NCI-H526 treated with DMSO at 0.1 percent for 48 hours (cell line): ENCODE measurements at regions not wholly inside any gene's neighbourhood (a gene's known extent, or its start where the extent isn't known, plus 50 kb on each side); places are given as distances from the start of the nearest gene placed in this dataset.

Experiments
- DNase-seq: peaks from one replicate; lab custom pipeline; 2025; lab: John Stamatoyannopoulos, UW

DNA sequence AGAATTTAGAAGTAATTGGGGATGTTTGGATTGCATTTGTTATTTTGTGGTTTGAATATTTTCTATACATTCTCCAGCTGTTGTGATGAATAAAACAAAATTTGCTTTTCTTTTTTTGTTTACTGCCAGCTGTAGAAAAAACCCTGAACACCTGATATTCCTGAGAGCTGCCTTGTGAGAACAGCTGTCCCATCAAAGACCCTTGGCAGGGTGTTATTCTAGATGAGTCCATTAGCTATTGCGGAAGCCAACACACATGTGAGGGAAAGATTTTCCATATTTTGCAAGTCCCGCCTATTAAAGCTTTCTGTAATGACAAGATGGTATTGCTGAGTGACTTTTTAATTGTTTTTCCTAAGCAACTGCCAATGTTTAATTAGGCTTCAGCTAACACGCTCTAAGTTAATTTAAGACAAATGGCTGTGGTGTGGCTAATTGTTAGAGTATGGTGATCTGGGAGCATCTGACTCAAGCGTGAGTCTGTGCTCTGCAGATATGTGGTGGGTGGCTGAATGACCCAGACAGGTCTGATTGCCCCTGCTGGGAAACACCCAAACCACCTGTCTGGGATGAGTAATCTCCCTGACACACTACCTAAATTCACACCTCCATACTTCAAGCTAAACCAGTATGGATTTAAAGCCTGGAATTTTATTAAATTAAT, 86.5 kb upstream of the PRLR start:
- no peak for DNase-seq

DNA sequence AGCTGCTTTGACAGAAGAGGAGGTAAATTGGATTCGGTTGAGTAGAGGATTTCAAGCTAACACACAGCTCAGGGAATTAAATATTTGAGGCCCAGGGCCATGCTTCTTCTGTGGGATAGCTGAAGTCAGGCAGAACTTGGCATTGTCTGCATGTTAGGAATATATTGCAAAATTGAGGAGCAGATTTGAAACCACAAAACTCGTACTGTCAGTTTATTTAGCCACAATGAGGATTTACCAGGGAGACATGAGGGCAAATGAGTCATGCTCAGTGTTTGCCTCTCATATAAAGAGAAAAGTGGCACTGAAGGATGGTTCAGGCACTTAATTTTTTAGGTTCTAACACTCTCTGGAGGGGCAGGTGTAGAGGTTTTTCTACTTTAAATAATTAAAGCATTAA, 83.0 kb upstream of the PRLR start:
- DNase-seq: no peak

DNA sequence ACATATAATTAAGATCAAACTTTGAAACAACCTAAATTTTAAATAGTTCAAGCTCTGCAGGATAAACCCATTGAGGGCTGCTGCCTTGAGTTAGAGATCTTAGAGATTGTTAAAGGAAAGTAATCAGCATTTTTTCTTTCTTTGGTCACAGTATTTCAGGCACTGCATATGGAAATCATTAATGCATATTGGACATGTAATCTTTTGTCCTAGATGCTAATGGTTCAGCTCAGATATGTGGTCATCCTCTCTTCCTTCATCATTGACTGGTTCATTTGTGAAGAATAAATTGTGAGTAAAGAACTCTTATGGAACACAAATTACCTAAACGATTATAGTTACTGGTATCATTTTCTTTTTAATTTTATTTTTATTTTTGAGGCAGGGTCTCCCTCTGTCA, 82.0 kb upstream of the PRLR start:
- no peak for DNase-seq

DNA sequence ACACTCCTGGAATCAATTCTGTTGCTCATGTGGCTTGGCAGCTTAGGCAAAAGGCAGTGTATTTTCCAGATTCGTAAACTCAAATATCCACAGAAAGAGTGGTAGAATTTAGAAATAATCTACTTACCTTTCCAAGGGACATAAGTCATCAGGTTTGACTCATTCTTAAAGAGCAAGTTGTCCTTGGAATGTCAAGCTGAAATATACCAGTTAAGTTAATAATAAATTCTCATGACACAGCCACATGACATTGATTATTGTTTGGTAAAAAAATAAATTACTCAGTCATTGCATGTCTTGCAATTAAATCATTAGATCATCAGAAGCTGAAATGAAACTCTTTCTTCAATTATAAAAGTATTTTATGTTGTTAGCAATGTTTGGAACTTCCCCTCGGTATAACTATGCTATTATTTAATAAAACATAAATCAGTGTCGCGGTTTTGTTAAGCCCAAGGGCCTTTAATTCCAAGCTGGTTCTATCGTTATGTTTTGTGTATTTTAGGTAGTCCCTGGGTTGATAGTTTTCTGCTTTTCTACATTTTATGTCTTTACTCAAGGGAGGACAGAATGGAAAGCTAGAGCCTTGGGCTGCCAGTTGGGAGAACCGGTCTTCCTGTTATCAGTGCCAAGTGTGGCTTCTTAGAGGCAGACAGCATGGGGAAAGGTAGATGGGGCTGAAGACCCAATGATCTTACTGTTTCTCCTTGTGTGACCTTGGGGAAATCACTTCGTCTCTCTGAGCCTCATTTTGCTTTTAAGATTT, 79.3 kb upstream of the PRLR start:
- no peak for DNase-seq

DNA sequence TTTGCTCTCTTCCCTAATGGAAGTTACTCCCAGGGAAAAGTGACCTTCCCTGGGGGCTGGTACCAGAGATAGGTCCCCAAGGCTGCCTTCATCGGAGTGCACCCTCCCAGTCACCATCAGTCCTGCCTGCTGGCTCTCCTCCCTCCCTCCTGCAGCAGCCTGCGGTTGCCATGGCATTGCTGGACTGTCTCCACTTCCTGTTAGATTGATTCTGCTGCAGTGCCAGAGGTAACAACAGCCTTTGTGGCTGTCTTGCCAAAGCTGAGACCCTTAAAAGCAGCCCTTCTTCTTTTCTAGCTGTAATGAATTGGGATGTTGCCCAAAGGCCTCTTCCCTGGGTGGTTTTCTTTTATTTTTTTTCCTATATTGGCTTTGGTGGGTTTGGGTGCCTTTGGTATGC, 78.1 kb upstream of the PRLR start:
- no peak for DNase-seq

DNA sequence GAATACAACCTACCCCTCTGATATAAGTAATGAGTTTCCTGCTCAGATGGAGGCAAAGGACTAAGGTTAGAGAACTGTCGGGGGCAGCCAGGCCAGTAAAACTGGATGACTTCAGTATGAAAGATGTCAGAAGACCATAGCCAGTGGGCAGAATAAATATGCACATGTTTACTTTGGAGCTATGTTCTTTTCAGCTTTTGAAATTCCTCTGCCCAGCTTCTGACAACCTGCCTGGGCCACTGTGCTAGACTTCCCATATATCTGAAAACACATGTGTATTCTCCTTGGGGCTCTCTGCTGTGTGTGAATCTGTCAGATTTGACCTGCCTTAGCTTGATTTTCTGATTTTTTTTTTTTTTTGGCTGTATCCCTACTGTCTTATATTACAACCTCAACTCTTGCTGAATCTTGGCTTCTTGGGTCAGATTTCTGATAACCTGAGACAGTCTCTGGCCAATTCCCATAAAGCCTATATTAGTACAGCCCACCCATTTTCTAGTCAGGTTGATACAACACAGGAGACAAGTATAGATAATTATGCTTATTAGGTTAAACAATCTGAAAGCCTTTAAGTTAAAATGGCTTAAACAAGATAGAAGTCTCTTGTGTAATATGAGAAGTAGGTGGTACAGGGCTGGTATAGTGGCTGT, 76.6 kb upstream of the PRLR start:
- no peak for DNase-seq

DNA sequence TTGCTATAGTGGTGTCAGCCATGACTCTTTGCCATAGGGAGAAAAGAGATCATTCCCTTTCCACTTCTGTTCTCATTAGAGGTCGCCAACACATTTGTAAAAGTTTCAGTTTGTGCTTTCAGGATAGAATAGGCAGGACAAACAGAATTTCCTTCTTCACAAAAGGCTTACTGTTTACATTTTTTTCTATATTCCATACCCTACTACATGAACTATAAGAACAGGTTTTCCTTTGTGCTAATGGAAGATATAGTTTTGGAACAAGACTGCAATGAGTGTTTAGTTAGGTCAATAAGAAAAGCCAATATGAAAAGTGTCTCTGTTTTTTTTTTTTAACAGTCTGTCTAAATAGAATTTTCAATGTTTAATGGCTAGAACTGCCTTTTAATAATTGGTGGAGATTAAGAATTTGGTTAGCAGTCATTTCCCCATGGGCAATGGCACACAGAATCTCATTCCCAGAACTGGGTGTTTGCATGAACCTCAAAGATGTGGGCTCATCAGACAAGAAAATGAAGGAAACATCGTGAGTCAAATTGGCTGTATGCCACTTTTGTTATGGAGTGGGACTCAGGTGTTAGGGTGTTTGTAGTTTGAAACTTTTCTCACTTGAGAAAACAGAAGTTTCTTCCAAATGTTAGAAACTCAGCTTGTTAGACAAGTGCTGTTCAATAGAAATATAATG, 75.2 kb upstream of the PRLR start:
- no peak for DNase-seq

DNA sequence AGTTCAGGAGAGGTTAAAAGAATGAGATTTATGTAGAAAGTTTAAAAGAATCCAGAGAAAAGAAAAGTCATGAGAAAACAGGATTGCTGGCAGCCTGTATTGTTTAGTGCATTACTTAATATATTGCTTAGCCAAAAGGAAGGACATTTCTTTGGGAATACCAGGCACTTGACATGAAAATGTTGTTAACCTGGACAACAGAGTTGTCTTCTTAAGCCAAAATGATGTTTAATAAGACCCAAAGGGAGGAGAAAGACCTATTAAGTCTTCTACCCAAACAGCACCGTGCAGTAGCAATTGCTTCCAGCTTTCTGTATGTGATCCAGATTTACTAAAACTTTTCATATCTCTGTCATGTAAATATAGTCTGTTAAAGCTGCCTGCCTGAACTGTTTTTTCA, 74.0 kb upstream of the PRLR start:
- no peak for DNase-seq

DNA sequence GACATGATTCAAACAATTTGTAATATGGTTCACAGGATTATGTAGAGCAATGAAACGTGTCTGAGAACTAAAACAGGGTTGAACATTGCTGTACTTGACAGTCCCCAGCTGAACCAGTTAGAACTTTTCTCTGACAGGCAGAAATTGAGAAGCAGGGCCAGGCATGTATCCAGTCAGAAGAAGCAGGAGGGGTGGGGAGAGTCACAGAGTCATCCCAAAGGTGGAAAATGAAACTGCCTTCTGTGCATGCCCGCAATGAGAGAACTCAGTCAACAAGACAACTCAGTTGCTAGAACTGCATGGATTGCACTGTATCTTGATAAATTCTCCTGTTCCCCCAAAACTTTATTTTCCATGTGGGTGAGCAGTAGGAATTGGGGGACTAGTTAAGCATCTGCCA, 72.9 kb upstream of the PRLR start:
- no peak for DNase-seq

DNA sequence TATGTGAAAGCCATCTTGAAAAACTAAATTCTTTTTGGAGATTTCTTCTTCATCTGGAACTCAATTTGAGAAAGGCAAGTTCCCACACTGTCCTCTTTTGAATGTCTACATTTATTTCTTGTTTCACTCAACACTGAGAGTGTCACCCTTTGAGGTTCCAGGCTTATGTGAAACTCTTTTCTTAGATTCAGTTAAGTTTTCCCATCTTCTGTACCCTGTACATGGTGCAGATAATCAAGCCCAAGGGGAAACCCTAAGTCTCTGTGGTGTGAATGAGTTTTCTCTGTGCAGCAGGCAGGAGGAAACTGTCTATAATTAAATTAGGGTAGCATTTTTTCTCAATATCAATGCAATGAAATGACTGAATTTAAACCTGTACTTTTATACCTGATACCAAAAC, 72.3 kb upstream of the PRLR start:
- DNase-seq: no peak

DNA sequence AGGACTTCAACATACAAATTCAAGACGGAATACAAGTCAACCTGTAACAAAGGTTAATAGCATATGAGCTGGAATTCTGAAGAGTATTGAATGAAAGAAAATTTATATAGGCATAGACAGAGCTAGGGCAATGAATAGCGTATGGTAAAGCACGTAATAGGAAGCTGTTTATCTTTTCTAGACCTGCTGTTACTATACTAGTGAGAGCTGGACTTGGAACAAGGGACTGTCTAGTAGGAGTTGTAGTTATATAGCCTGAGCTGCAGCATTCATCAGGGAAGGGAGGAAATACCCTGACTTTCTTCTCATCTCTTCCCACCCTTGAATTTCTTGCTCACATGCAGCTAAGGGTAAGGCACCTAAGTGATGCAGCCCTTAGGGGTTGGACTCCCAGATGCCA, 67.5 kb upstream of the PRLR start:
- DNase-seq: no peak

DNA sequence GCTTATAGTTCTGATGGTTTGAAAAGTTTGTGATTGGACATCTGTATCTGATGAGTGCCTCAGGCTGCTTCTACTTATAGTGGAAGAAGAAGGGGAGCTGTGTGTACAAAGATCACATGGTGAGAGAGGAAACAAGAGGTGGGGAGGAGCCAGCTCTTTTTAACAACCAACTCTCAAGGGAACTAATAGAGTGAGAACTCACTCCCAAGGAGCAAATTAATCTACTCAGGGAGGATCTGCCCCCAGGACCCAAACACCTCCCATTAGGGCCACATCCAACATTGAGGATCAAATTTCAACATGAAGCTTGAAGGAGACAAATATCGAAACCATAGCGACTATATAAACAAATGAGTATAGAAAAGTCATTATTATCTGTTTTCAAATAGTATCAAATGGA, 64.7 kb upstream of the PRLR start:
- peak; percentile 20 for DNase-seq

DNA sequence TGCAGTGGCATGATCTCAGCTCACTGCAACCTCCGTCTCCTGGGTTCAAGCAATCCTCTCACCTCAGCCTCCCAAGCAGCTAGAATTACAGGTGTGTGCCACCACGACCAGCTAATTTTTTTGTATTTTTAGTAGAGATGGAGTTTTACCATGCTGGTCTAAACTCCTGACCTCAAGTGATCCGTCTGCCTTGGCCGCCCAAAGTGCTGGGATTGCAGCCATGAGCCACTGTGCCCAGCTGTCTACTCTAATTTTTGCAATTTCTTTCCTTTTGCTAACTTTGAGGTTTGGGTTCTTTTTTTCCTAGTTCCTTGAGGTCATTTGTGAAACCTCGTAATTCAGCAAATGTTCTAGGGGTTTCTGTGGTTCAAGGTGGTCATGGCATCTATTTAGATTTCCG, 63.7 kb upstream of the PRLR start:
- no peak for DNase-seq

DNA sequence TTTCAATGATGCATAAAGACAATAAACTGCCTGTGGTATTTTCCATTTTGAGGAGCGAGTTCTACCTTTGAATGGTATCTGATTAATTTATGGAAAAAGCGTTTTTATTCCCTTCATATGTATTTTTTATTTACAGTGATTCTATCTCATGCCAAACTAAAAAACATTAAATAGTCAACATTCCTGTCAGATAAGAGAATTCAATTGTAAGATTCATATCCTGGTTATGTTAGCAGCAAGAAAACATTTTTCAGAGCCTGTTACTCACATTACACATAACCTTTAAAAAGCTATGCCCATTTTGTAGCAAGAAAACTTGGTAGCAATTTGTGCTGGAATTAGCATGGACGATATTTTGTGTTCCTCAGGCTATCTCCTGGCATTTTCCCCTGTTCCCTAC, 55.1 kb upstream of the PRLR start:
- no peak for DNase-seq

DNA sequence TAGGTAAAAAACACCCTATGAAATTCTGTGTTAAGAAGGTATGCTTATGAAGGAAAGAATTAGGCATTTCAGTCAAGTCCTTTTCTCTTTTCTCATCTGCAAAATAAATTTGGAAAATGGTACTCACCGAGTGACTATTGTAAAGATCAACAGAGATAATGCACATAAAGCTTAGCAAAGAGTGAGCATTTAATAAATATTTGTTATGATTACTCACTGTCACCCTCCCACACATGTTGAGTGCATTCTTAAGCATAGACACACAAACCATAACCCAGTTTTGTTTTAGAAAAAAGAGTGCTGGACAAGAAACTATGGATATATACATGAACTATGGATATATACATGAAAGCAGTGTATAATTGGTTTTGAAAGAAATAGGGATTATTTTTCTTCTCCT, 54.7 kb upstream of the PRLR start:
- no peak for DNase-seq

DNA sequence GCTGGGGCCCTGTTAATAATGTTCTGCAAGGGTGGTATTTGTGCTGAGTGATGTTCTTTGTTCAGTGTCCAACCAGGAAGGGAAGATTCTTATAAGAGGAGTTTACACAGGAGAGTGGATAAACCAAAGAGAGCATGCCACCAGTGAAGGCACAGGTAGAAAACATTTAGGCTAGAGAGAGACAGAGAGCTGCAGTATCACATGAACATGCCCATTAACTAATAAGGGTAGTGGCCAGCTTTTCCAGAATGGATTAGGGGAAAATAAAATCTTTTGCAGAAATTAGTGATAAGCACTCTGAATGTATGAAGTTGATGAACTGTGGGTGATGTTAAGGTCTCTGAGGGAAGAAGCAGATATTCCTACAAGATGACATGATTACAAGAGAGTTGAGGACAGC, 54.1 kb upstream of the PRLR start:
- no peak for DNase-seq

DNA sequence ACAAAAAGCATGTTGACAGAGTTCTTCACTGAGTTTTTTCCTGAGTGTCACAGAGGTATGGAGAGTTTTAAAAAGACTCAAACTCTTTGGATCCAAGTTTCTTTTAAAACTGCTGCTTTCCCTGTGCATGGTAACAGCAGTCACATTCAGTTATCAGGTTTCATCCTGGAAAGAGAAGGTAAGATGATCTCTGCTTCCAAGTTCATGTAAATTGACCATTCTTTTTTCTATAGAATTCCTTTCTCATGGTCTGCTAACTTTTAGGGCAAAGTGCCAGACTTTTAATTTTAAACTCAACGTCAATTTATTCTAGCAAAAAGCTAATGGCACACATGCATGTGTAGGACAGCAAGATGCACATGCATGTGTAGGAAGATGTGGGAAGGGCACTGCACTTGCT, 52.5 kb upstream of the PRLR start:
- DNase-seq: no peak

DNA sequence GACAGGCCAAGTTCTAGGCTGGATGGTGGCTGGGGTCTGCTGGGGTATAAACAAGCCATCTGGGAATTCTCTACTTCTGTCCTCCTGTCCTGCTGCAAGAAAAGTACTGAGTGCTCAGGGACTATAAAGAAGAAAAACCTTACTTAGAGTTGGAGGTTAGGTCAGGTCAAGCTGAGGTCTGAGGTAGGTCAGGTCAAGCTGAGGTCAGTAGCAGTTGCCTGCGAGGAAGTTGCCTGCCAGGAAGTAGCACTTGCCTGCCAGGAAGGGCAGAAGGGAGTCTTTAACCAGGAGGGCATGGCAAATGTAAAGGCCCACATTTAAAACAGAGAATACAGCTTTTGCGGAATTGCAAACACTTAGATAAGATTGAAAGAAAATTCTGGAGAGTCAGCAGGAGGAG, 51.3 kb upstream of the PRLR start:
- no peak for DNase-seq
